H1 (cell line): ENCODE measurements at regions not wholly inside any gene's neighbourhood (a gene's known extent, or its start where the extent isn't known, plus 50 kb on each side); places are given as distances from the start of the nearest gene placed in this dataset.

Source experiments
- BCL11A ChIP-seq, 2 experiments: IDR thresholded peaks; one replicate each; pipeline ENCODE4 v1.6.1; 2011; ENCODE audit warnings: low read depth in 2 of 2, low read length in 2 of 2, mild to moderate bottlenecking in 2 of 2
- CEBPB ChIP-seq: IDR thresholded peaks from 2 replicates; pipeline ENCODE4 v1.6.1; 2012; ENCODE audit warnings: low read depth, low read length
- EP300 ChIP-seq, 2 experiments: IDR thresholded peaks; 1 replicate in 1 of 2; 2 replicates in 1 of 2; pipeline ENCODE4 v1.6.1; 2011 to 2012; ENCODE audit warnings: low read depth in 2 of 2, low read length in 2 of 2, mild to moderate bottlenecking in 2 of 2, borderline replicate concordance in 1 of 2, inconsistent platforms in 1 of 2, moderate library complexity in 1 of 2
- EZH2 ChIP-seq: fragments of 200-600 bp; sonication (generic); IDR thresholded peaks from 2 replicates; pipeline ENCODE4 v1.7.1; 2012; ENCODE audit warnings: low read depth, mild to moderate bottlenecking, moderate library complexity, low read length, inconsistent platforms; ENCODE audit not compliant: severe bottlenecking
- KDM4A ChIP-seq: IDR thresholded peaks from one replicate; pipeline ENCODE4 v1.7.1; 2012; ENCODE audit warnings: low read depth, mild to moderate bottlenecking, moderate library complexity, low read length, inconsistent platforms; ENCODE audit not compliant: severe bottlenecking
- SIN3A ChIP-seq, 2 experiments: IDR thresholded peaks in 1 of 2; conservative IDR thresholded peaks in 1 of 2; 2 replicates each; pipeline ENCODE4 v1.6.1; 2011 to 2012; ENCODE audit warnings: low read length in 2 of 2, improper control_type of control experiment in 1 of 2, low read depth in 1 of 2, mild to moderate bottlenecking in 1 of 2
- SRF ChIP-seq: IDR thresholded peaks from 2 replicates; pipeline ENCODE4 v1.6.1; 2011; ENCODE audit warnings: mild to moderate bottlenecking, low read depth, low read length, moderate library complexity
- TF ChIP-seq, protein P1 (sequence below): fragments of 300-600 bp; sonication (generic); IDR thresholded peaks from 2 replicates; pipeline ENCODE4 v1.7.1; 2012; ENCODE audit warnings: low read length, moderate library complexity, mild to moderate bottlenecking, inconsistent platforms; ENCODE audit not compliant: insufficient replicate concordance

DNA sequence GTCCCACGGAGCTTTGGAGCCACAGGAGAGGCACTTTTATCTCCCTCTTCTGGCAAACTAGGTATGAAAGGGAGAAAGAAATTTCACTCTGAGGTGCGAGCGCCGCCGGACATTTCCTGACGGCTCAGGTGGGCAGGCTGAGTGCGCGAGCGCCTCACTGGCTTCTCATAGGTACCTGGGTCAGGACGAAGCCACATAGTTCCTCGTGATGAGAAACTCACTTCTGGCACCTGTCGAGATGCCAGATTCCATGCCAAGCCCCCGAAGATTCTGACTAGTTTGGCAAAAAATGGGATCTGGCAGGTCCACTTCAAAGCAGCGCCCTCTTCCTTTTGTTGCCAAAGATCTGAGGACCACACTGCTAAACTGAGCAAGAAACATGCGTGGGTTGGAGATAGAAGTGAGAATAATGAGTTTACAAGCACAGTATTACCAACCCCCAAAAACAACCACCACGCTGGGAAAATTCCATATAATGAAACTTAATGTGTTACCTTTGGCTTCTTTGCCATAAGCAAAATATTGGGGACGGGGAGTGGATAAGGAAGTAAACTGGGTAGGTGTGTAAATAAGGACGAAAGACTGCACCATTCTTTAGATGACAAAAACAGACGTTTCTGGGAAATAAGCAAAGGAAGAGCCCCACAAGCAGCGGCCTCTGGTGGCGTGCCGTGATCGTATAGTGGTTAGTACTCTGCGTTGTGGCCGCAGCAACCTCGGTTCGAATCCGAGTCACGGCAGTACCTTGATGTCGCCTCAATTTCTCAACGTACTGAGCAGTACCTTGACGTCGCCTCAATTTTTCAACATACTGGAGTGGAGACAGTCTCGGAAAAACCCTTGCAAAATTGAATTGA, 89.8 kb upstream of the PRSS16 start (continued):
- TF ChIP-seq, protein P1, sequence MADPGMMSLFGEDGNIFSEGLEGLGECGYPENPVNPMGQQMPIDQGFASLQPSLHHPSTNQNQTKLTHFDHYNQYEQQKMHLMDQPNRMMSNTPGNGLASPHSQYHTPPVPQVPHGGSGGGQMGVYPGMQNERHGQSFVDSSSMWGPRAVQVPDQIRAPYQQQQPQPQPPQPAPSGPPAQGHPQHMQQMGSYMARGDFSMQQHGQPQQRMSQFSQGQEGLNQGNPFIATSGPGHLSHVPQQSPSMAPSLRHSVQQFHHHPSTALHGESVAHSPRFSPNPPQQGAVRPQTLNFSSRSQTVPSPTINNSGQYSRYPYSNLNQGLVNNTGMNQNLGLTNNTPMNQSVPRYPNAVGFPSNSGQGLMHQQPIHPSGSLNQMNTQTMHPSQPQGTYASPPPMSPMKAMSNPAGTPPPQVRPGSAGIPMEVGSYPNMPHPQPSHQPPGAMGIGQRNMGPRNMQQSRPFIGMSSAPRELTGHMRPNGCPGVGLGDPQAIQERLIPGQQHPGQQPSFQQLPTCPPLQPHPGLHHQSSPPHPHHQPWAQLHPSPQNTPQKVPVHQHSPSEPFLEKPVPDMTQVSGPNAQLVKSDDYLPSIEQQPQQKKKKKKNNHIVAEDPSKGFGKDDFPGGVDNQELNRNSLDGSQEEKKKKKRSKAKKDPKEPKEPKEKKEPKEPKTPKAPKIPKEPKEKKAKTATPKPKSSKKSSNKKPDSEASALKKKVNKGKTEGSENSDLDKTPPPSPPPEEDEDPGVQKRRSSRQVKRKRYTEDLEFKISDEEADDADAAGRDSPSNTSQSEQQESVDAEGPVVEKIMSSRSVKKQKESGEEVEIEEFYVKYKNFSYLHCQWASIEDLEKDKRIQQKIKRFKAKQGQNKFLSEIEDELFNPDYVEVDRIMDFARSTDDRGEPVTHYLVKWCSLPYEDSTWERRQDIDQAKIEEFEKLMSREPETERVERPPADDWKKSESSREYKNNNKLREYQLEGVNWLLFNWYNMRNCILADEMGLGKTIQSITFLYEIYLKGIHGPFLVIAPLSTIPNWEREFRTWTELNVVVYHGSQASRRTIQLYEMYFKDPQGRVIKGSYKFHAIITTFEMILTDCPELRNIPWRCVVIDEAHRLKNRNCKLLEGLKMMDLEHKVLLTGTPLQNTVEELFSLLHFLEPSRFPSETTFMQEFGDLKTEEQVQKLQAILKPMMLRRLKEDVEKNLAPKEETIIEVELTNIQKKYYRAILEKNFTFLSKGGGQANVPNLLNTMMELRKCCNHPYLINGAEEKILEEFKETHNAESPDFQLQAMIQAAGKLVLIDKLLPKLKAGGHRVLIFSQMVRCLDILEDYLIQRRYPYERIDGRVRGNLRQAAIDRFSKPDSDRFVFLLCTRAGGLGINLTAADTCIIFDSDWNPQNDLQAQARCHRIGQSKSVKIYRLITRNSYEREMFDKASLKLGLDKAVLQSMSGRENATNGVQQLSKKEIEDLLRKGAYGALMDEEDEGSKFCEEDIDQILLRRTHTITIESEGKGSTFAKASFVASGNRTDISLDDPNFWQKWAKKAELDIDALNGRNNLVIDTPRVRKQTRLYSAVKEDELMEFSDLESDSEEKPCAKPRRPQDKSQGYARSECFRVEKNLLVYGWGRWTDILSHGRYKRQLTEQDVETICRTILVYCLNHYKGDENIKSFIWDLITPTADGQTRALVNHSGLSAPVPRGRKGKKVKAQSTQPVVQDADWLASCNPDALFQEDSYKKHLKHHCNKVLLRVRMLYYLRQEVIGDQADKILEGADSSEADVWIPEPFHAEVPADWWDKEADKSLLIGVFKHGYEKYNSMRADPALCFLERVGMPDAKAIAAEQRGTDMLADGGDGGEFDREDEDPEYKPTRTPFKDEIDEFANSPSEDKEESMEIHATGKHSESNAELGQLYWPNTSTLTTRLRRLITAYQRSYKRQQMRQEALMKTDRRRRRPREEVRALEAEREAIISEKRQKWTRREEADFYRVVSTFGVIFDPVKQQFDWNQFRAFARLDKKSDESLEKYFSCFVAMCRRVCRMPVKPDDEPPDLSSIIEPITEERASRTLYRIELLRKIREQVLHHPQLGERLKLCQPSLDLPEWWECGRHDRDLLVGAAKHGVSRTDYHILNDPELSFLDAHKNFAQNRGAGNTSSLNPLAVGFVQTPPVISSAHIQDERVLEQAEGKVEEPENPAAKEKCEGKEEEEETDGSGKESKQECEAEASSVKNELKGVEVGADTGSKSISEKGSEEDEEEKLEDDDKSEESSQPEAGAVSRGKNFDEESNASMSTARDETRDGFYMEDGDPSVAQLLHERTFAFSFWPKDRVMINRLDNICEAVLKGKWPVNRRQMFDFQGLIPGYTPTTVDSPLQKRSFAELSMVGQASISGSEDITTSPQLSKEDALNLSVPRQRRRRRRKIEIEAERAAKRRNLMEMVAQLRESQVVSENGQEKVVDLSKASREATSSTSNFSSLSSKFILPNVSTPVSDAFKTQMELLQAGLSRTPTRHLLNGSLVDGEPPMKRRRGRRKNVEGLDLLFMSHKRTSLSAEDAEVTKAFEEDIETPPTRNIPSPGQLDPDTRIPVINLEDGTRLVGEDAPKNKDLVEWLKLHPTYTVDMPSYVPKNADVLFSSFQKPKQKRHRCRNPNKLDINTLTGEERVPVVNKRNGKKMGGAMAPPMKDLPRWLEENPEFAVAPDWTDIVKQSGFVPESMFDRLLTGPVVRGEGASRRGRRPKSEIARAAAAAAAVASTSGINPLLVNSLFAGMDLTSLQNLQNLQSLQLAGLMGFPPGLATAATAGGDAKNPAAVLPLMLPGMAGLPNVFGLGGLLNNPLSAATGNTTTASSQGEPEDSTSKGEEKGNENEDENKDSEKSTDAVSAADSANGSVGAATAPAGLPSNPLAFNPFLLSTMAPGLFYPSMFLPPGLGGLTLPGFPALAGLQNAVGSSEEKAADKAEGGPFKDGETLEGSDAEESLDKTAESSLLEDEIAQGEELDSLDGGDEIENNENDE, result no peak
- TF ChIP-seq KDM4A (peak; percentile 48), SRF (no peak), EZH2 (no peak), EP300 (IDR thresholded peaks at IDR 0.05; ENCODE audit: borderline replicate concordance in 1 of 2, low read depth in 2 of 2, low read length in 2 of 2) (no peak), SIN3A (conservative IDR thresholded peaks at IDR 0.05 in 1 of 2, IDR thresholded peaks at IDR 0.05 in 1 of 2; ENCODE audit: low read depth in 1 of 2, low read length in 2 of 2) (peak in 1 of 2 experiments; percentile 12; a peak in 1 of 4 replicates), CEBPB (no peak), BCL11A (IDR thresholded peaks at IDR 0.05; ENCODE audit: low read depth in 2 of 2, low read length in 2 of 2) (no peak)
